Heart left ventricle (tissue), 16 donors: ENCODE measurements at regions not wholly inside any gene's neighbourhood (a gene's known extent, or its start where the extent isn't known, plus 50 kb on each side); places are given as distances from the start of the nearest gene placed in this dataset.

Experiments
- ATAC-seq, 4 donors: fragments of 200-7000 bp; cut with Tn5 transposase; one replicate each; pipeline ENCODE4 v1.9.1; 2020 to 2022; ENCODE audit warnings: moderate library complexity in 4 of 4, mild to moderate bottlenecking in 3 of 4, moderate number of reproducible peaks in 1 of 4
- DNase-seq, 5 donors: peaks; one replicate each; pipeline ENCODE4 v3.0.0-alpha.2; 2020
- H3K27ac ChIP-seq, 12 donors: fragments of 200-600 bp; sonication (generic) in 4 of 12; one replicate each; pipeline versions ENCODE4 v1.5.0 to v1.8.0; 2016 to 2022; ENCODE audit warnings: mild to moderate bottlenecking in 2 of 12
- H3K27me3 ChIP-seq, 9 donors: fragments of 200-600 bp; sonication (generic) in 2 of 9; one replicate each; pipeline versions ENCODE4 v1.5.1 to v1.8.0; 2016 to 2022; ENCODE audit warnings: mild to moderate bottlenecking in 3 of 9
- H3K36me3 ChIP-seq, 9 donors: fragments of 200-600 bp; sonication (generic) in 2 of 9; one replicate each; pipeline versions ENCODE4 v1.5.0 to v1.8.0; 2018 to 2022; ENCODE audit warnings: mild to moderate bottlenecking in 2 of 9
- H3K4me1 ChIP-seq, 12 donors: fragments of 200-600 bp; sonication (generic) in 4 of 12; one replicate each; pipeline versions ENCODE4 v1.5.0 to v1.8.0; 2016 to 2022; ENCODE audit warnings: mild to moderate bottlenecking in 3 of 12
- H3K4me3 ChIP-seq, 12 donors: fragments of 200-600 bp; sonication (generic) in 4 of 12; one replicate each; pipeline versions ENCODE4 v1.5.0 to v1.8.0; 2017 to 2022; ENCODE audit warnings: mild to moderate bottlenecking in 9 of 12, moderate library complexity in 4 of 12
- H3K9me3 ChIP-seq, 12 donors: fragments of 200-600 bp; sonication (generic) in 4 of 12; one replicate each; pipeline versions ENCODE4 v1.5.0 to v1.8.0; 2016 to 2022; ENCODE audit warnings: mild to moderate bottlenecking in 1 of 12
- POLR2A ChIP-seq, 2 donors: fragments of 450-650 bp; IDR thresholded peaks; one replicate each; pipeline ENCODE4 v1.6.1; 2017; ENCODE audit warnings: antibody characterized with exemption in 2 of 2, mild to moderate bottlenecking in 2 of 2, moderate library complexity in 2 of 2
- WGBS, 4 donors: extraction: QIAGEN DNeasy Blood & Tissue Kit in 2 of 4; methylation state at CpG; one replicate each; pipeline versions ENCODE4 v1.1.5 to v1.1.7; 2013 to 2018; 5-methylcytosine and 5-hydroxymethylcytosine counted together
- intact Hi-C, 10 donors: fragments of 100-400 bp; cut with DNase I; formaldehyde crosslinking; loops; one replicate each; pipeline versions ENCODE4 v1.11.1 to v1.14.2; 2022
- TF ChIP-seq, protein P1 (sequence below), 12 donors: fragments of 200-600 bp; sonication (generic) in 4 of 12; IDR thresholded peaks; one replicate each; pipeline versions ENCODE4 v1.5.0 to v1.8.0; 2018 to 2022; ENCODE audit warnings: antibody characterized with exemption in 12 of 12, mild to moderate bottlenecking in 5 of 12
- donor health status: ischemic (EF 13 %, LVEDD 7.1; RV severe dilation, severe dysfunction).
- donor health status: healthy with polysubstance abuse.
- donor health status: DM: no; HTN: yes; CAD: no.
- donor health status: DM: no; HTN: no; CAD: no.
- donor health status: ischemic (EF 25% LVEDD 6.9; RV normal size, moderate dysfunction).
- donor health status: ischemic (EF 25% LVEDD 5.7; RV mildly dilated, moderate dysfunction).
- donor health status: healthy.
- donor health status: DM: yes; HTN: yes; CAD: no.
- donor health status: ischemic (EF 35%, LVEDD 5.7; RV mildly dilated, moderate dysfunction).
- donor health status: nonischemic (EF 11% LVEDD 7.7; RV severe dilation, severe dysfunction).
- donor health status: DM: yes; HTN: yes; CAD: no.
- donor health status: PGD.
- donor health status: ischemic (EF 29% LVEDD 5.4; RV normal size, mild dysfunction).
- donor health status: nonischemic (EF 23%, LVEDD 6.1; RV moderate dilation, normal function).

DNA sequence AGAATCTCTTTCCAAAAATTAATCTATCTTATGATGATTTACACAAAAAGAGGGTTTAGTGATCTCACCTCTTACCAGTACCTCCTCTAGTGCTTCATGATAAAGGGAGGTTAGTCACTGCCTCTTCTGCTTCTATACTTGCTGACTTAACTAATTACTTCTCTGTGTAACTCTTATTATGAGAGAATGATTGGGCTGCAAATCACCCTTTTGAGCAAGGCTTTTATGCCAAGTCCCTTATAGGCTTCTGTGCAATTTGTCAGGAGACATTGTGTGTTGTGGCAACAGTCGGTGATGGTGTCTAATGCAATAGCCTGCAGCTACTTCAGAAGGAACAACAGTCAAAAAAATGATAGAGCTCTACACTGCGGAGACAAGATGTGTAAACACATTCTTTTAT is 1568.1 kb upstream of the GOT2 start:
- Histone ChIP-seq H3K36me3 (no peaks in the 10 kb centered on the region), H3K4me1 (no peaks in the 10 kb centered on the region), H3K27me3 (no peaks in the 10 kb centered on the region), H3K4me3 (no peak overlapping the region), H3K9me3 (peaks cover 0 to 6% (median 0%) of the 10 kb centered on the region in 12 donors), H3K27ac (no peak overlapping the region)
- TF ChIP-seq, protein P1, sequence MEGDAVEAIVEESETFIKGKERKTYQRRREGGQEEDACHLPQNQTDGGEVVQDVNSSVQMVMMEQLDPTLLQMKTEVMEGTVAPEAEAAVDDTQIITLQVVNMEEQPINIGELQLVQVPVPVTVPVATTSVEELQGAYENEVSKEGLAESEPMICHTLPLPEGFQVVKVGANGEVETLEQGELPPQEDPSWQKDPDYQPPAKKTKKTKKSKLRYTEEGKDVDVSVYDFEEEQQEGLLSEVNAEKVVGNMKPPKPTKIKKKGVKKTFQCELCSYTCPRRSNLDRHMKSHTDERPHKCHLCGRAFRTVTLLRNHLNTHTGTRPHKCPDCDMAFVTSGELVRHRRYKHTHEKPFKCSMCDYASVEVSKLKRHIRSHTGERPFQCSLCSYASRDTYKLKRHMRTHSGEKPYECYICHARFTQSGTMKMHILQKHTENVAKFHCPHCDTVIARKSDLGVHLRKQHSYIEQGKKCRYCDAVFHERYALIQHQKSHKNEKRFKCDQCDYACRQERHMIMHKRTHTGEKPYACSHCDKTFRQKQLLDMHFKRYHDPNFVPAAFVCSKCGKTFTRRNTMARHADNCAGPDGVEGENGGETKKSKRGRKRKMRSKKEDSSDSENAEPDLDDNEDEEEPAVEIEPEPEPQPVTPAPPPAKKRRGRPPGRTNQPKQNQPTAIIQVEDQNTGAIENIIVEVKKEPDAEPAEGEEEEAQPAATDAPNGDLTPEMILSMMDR (IDR thresholded peaks at IDR 0.05) = no peak
- intact Hi-C loops = no loop called here
- WGBS, 4 donors = 76 to 79% (median 78%) methylated on average over 2 of the region's 2 CpGs
- ATAC-seq (no peak), DNase-seq (no peak)

DNA sequence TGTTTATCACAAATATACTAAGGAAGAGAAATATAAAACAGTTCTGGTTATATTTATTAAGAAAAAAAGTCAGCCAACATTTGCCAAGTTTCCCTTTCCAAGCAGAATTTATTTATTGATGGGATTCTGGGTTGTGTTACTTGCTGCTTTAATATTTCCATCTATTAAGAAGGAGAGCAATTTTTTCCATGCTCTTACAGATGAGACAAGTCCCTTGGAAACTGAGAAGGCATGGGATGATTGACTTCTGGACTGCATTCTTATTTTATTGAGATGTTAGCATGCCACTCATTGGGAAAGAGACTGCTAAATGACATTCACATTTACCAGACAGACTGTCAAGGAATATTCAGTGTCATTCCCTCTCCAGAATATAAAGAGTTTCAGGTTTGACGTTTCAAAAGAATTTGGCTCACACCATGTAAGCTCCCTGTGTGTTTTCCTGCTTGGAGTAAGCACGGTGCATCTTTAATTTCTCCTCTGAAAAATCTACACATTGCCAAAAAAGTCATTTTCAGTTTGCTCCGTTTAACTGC is 1565.2 kb upstream of the GOT2 start:
- Histone ChIP-seq H3K27me3 (no peaks in the 10 kb centered on the region), H3K9me3 (peaks cover 0 to 6% (median 0%) of the 10 kb centered on the region in 12 donors), H3K4me3 (no peak overlapping the region), H3K36me3 (no peaks in the 10 kb centered on the region), H3K27ac (no peak overlapping the region), H3K4me1 (no peaks in the 10 kb centered on the region)
- no peak for TF ChIP-seq POLR2A (IDR thresholded peaks at IDR 0.05)
- TF ChIP-seq, protein P1 (IDR thresholded peaks at IDR 0.05) = no peak
- no peak for ATAC-seq
- WGBS, 4 donors = 65 to 76% (median 73%) methylated on average over 3 of the region's 3 CpGs
- no peak for DNase-seq
- intact Hi-C loops = no loop called here

DNA sequence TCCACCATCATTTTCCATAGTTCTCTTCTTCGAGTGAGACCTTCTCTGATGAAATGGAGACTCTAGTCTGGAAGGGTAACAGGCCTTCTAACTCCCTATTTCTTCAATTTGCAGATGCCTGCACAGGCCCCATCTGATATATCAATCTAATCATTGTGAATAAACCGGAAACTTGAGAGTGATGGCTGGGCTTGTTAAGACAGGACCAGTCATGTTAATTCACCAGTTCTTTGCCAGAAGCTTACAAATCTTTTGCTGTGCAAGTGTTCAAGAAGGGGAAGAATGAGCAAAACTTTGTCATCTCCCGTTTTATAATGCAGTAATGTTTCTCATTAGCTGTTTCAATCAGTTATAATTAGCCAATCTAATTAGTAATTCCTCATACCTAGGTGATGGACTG is 1561.3 kb upstream of the GOT2 start:
- no peaks in the 10 kb centered on the region for H3K36me3 ChIP-seq
- H3K4me3 ChIP-seq = no peak overlapping the region
- intact Hi-C loops = no loop called here
- no peaks in the 10 kb centered on the region for H3K27me3 ChIP-seq
- H3K4me1 ChIP-seq = no peaks in the 10 kb centered on the region
- 66 to 77% (median 73%) methylated on average over 3 of the region's 3 CpGs for WGBS, 4 donors
- DNase-seq (no peak), ATAC-seq (no peak)
- peaks cover 0 to 6% (median 0%) of the 10 kb centered on the region in 12 donors for H3K9me3 ChIP-seq
- H3K27ac ChIP-seq = no peak overlapping the region
- no peak for TF ChIP-seq POLR2A (IDR thresholded peaks at IDR 0.05)
- TF ChIP-seq, protein P1 (IDR thresholded peaks at IDR 0.05) = no peak

DNA sequence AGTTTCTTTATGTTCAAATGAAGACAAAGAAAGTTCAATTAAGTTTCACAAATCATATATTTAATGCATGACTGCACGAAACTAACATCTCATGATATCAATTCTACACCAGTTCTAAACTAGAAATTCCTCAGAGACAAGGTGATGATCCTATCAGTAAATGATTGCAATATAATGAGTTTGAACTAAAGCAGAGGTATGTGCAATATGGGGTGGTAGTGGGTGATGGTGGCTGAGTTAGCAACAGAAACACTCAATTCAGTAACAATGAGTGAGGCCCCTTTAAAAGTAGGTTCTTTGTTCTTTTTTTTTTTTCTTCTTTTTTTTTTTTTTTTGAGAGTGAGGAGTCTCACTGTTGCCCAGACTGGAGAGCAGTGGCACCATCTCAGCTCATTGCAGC is 1551.7 kb upstream of the GOT2 start:
- Histone ChIP-seq H3K4me3 (no peak overlapping the region), H3K36me3 (no peaks in the 10 kb centered on the region), H3K27ac (no peak overlapping the region), H3K9me3 (no peaks in the 10 kb centered on the region), H3K4me1 (no peaks in the 10 kb centered on the region), H3K27me3 (no peaks in the 10 kb centered on the region)
- intact Hi-C loops = loop anchor here in 2 of 10 donors (5.0 kb wide), 2 partner anchors 118 to 968 kb away; no protein-coding TSS in a partner anchor
- no peak for TF ChIP-seq POLR2A (IDR thresholded peaks at IDR 0.05)
- TF ChIP-seq, protein P1 (IDR thresholded peaks at IDR 0.05) = no peak
- ATAC-seq (no peak), DNase-seq (no peak)
- WGBS, 4 donors = 69 to 71% (median 70%) methylated on average over 1 of the region's 1 CpG
